ENCODE measurements at regions not wholly inside any gene's neighbourhood (a gene's known extent, or its start where the extent isn't known, plus 50 kb on each side); places are given as distances from the start of the nearest gene placed in this dataset.

DNA sequence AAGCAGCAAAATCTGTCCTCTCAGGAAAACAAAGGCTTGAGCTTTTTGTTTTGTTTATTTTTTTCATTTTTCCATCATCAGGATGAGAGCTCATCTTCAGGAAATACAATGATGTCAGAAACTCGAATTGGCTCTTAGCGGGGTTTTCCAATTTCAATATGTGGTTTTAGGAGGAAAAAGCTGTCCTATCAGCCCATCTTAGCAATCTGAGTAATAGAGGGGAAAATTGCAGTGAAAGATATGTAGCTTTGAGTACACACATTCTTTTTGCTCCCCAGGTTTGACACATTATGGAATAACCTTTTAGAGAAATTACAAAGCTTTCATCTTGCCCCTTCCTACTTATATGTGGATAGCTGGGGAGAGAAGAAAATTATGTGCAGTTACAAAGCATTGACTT lies 113.6 kb upstream of the MYO3A start:
- TF ChIP-seq POLR2A (IDR thresholded peaks at IDR 0.05; ENCODE audit: low read depth, low read length): no peak
- no peak for TF ChIP-seq POLR2AphosphoS5 (IDR thresholded peaks at IDR 0.05; ENCODE audit: low read depth, low read length)
